SJCRH30 (cell line): ENCODE measurements at regions not wholly inside any gene's neighbourhood (a gene's known extent, or its start where the extent isn't known, plus 50 kb on each side); places are given as distances from the start of the nearest gene placed in this dataset.
"Not testable (repeated sequence)": the region's sequence is repeated elsewhere in the genome, so short reads cannot be mapped to it uniquely, and the experiment has no call there.

Experiments used
- DNase-seq, 2 experiments: peaks; one replicate each; pipeline ENCODE4 v3.0.0-alpha.2; 2015 to 2020
- H3K27ac ChIP-seq: fragments of 250-450 bp; sonication (Bioruptor Pico); 2 replicates; pipeline ENCODE4 v1.5.1; 2020; ENCODE audit warnings: mild to moderate bottlenecking, moderate library complexity
- H3K27me3 ChIP-seq: fragments of 250-450 bp; sonication (Bioruptor Pico); 2 replicates; pipeline ENCODE4 v1.5.1; 2020; ENCODE audit warnings: mild to moderate bottlenecking, moderate library complexity
- H3K36me3 ChIP-seq: fragments of 250-450 bp; sonication (Bioruptor Pico); 2 replicates; pipeline ENCODE4 v1.5.1; 2020; ENCODE audit warnings: mild to moderate bottlenecking, moderate library complexity
- H3K4me1 ChIP-seq: fragments of 250-450 bp; sonication (Bioruptor Pico); 2 replicates; pipeline ENCODE4 v1.5.1; 2020; ENCODE audit warnings: mild to moderate bottlenecking, moderate library complexity
- H3K4me3 ChIP-seq: fragments of 250-450 bp; sonication (Bioruptor Pico); 2 replicates; pipeline ENCODE4 v1.5.1; 2020; ENCODE audit warnings: mild to moderate bottlenecking, moderate library complexity
- H3K9me3 ChIP-seq: fragments of 250-450 bp; sonication (Bioruptor Pico); replicated peaks from 2 replicates; pipeline ENCODE4 v1.5.1; 2020; ENCODE audit warnings: mild to moderate bottlenecking, moderate library complexity

GRCh38 chr15:91356083-91356482 lies 256.0 kb downstream of the SV2B start:
- H3K9me3 ChIP-seq: no peaks in the 10 kb centered on the region
- H3K27ac ChIP-seq: no peak overlapping the region
- H3K4me1 ChIP-seq: no peaks in the 10 kb centered on the region
- H3K36me3 ChIP-seq: no peaks in the 10 kb centered on the region
- H3K4me3 ChIP-seq: no peak overlapping the region
- no peaks in the 10 kb centered on the region for H3K27me3 ChIP-seq
- no peak for DNase-seq

- DNase-seq: no peak
- Histone ChIP-seq H3K27me3 (no peaks in the 10 kb centered on the region), H3K9me3 (no peaks in the 10 kb centered on the region), H3K4me3 (no peak overlapping the region), H3K27ac (no peak overlapping the region), H3K4me1 (no peaks in the 10 kb centered on the region), H3K36me3 (no peaks in the 10 kb centered on the region)
Measured at GRCh38 chr15:91357011-91357410, 257.0 kb downstream of the SV2B start.

GRCh38 chr15:91357486-91357885 lies 257.4 kb downstream of the SV2B start:
- Histone ChIP-seq H3K4me3 (no peak overlapping the region), H3K4me1 (no peaks in the 10 kb centered on the region), H3K36me3 (no peaks in the 10 kb centered on the region), H3K27ac (no peak overlapping the region), H3K9me3 (no peaks in the 10 kb centered on the region), H3K27me3 (no peaks in the 10 kb centered on the region)
- DNase-seq: no peak

DNA sequence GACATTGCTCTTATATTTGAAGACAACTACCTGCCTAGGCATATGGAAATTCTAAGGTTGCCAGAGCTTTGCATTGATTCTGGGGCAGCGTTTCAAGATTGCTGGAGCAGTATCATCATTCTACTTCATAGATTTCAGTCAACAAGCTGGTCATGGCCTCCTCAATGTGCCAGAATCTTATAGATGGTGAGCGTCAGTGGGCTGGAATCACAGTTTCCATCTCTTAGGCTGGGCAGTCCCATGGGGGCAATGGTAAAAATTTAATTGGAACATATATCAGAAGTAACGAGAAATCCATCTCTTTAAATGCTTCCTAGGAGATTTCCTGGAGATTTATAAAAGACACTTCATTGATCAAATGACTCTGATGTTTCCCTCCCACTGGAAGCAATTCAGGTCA lies 258.3 kb downstream of the SV2B start:
- Histone ChIP-seq H3K27ac (no peak overlapping the region), H3K4me3 (no peak overlapping the region), H3K27me3 (no peaks in the 10 kb centered on the region), H3K4me1 (no peaks in the 10 kb centered on the region), H3K9me3 (no peaks in the 10 kb centered on the region), H3K36me3 (no peaks in the 10 kb centered on the region)
- DNase-seq: no peak

DNA sequence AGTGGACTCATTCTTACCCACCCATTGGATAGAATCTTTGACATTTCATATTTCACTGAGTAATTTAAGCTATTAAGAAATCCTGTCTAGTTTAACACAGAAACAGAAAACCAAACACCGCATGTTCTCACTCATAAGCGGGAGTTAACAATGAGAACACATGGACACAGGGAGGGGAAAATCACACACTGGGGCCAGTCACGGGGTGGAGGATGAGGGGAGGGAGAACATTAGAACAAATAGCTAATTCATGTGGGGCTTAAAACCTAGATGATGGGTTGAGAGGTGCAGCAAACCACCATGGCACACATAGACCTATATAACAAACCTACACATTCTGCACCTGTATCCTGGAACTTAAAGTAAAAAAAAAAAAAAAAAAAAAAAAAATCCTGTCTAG lies 261.6 kb downstream of the SV2B start:
- not testable (repeated sequence) for H3K27me3 ChIP-seq, H3K4me1 ChIP-seq, H3K36me3 ChIP-seq, H3K4me3 ChIP-seq, H3K9me3 ChIP-seq, DNase-seq, H3K27ac ChIP-seq

GRCh38 chr15:91366111-91366510 lies 266.1 kb downstream of the SV2B start:
- H3K4me1 ChIP-seq: no peaks in the 10 kb centered on the region
- 0 out of 2 replicates have a peak, but pooled peaks cover 3% of the 10 kb centered on the region for H3K27me3 ChIP-seq
- no peak for DNase-seq
- no peak overlapping the region for H3K27ac ChIP-seq
- H3K36me3 ChIP-seq: no peaks in the 10 kb centered on the region
- H3K4me3 ChIP-seq: no peak overlapping the region
- H3K9me3 ChIP-seq: no peaks in the 10 kb centered on the region

DNA sequence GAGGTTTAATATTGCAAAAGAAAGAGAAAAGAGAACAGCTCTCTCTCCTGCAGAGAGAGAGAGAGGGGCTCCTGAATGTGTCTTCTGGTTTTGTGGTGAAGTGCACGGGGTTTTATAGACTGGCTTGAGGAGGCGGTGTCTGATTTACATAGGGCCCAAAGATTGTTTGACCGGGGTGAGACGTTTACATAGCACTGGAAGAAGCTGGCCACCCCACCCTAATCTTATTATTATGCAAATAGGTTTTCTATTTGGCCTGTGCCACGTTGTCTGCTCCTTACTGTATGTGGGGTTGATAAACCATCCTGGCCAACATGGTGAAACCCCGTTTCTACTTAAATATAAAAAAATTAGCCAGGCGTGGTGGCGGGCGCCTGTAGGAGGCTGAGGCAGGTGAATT lies 268.6 kb downstream of the SV2B start:
- no peaks in the 10 kb centered on the region for H3K4me1 ChIP-seq
- H3K36me3 ChIP-seq: no peaks in the 10 kb centered on the region
- no peak overlapping the region for H3K4me3 ChIP-seq
- H3K27ac ChIP-seq: no peak overlapping the region
- H3K27me3 ChIP-seq: 0 out of 2 replicates have a peak, but pooled peaks cover 3% of the 10 kb centered on the region
- H3K9me3 ChIP-seq: no peaks in the 10 kb centered on the region
- no peak for DNase-seq

- Histone ChIP-seq H3K4me1 (no peaks in the 10 kb centered on the region), H3K9me3 (no peaks in the 10 kb centered on the region), H3K27me3 (0 out of 2 replicates have a peak, but pooled peaks cover 3% of the 10 kb centered on the region), H3K4me3 (no peak overlapping the region), H3K27ac (no peak overlapping the region), H3K36me3 (no peaks in the 10 kb centered on the region)
- no peak for DNase-seq
Measured at GRCh38 chr15:91369823-91370222, 269.8 kb downstream of the SV2B start.

- H3K4me1 ChIP-seq, H3K27me3 ChIP-seq, DNase-seq, H3K27ac ChIP-seq, H3K9me3 ChIP-seq, H3K4me3 ChIP-seq, H3K36me3 ChIP-seq: not testable (repeated sequence)
Measured at GRCh38 chr15:91371345-91371744, 271.3 kb downstream of the SV2B start.

DNA sequence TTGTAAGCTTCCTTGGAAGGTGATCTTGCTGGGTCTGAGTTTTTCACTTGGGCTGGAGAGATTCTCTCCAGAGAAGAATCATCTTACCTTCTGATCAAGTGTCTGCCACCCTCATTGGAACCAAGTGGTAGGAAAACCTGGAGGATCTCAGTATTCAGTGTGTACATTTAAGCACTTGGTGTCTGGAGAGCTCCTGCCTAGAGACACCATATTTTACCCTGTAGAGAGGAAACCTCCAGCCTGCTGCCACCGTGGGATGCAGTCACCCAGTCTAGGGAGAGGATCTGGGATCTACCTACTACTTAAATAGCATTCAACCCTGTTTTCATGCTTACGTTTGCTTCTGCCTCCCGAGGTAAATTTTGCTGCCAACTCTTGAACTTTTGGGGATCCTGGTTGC lies 274.3 kb downstream of the SV2B start:
- H3K27ac ChIP-seq: no peak overlapping the region
- H3K4me1 ChIP-seq: no peaks in the 10 kb centered on the region
- H3K4me3 ChIP-seq: no peak overlapping the region
- DNase-seq: no peak
- H3K27me3 ChIP-seq: peaks cover 8% of the 10 kb centered on the region; the same call in 1 of the 2 replicates
- H3K9me3 ChIP-seq: no peaks in the 10 kb centered on the region
- H3K36me3 ChIP-seq: no peaks in the 10 kb centered on the region

- H3K36me3 ChIP-seq: no peaks in the 10 kb centered on the region
- no peaks in the 10 kb centered on the region for H3K9me3 ChIP-seq
- no peak overlapping the region for H3K4me3 ChIP-seq
- H3K4me1 ChIP-seq: no peaks in the 10 kb centered on the region
- no peak for DNase-seq
- H3K27me3 ChIP-seq: peaks cover 8% of the 10 kb centered on the region; the same call in 1 of the 2 replicates
- no peak overlapping the region for H3K27ac ChIP-seq
Measured at GRCh38 chr15:91376038-91376437, 276.0 kb downstream of the SV2B start.

- DNase-seq: no peak
- Histone ChIP-seq H3K4me1 (no peaks in the 10 kb centered on the region), H3K27ac (no peak overlapping the region), H3K9me3 (no peaks in the 10 kb centered on the region), H3K27me3 (peaks cover 8% of the 10 kb centered on the region; the same call in 1 of the 2 replicates), H3K36me3 (no peaks in the 10 kb centered on the region), H3K4me3 (no peak overlapping the region)
Measured at GRCh38 chr15:91380114-91380513, 280.1 kb downstream of the SV2B start.

GRCh38 chr15:91383532-91383931 lies 283.5 kb downstream of the SV2B start:
- DNase-seq: no peak
- Histone ChIP-seq H3K9me3 (no peaks in the 10 kb centered on the region), H3K27me3 (no peaks in the 10 kb centered on the region; the same call in 1 of the 2 replicates), H3K36me3 (no peaks in the 10 kb centered on the region), H3K27ac (no peak overlapping the region), H3K4me1 (no peaks in the 10 kb centered on the region), H3K4me3 (no peak overlapping the region)

DNA sequence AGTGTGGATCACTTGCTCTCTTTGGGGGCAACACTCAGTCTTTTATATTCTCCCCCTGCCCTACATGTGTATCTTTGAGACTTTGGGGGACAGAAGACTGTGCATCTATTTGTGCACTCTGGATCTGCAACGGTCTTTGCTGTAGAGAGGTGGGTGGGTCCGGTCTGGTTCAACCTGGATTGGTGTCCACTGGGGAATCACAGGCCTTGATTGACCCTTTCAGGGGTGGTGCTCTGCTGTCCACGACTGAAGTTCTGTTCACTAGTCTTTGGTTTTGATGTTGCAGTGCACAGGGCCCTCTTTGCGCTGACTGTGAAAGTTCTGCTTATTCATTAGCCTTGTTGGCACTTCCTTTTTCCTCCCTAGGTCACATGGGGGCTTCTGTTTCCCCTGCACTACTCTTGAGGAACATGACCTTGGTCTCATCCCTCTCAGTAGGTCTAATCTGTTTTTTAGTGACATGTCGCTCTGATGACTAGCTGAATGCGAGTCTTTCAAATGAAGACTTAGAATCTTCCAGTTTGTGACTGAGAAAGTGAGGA lies 284.2 kb downstream of the SV2B start:
- Histone ChIP-seq H3K27ac (no peak overlapping the region), H3K36me3 (no peaks in the 10 kb centered on the region), H3K27me3 (no peaks in the 10 kb centered on the region; the same call in 1 of the 2 replicates), H3K9me3 (no peaks in the 10 kb centered on the region), H3K4me3 (no peak overlapping the region), H3K4me1 (no peaks in the 10 kb centered on the region)
- no peak for DNase-seq

DNA sequence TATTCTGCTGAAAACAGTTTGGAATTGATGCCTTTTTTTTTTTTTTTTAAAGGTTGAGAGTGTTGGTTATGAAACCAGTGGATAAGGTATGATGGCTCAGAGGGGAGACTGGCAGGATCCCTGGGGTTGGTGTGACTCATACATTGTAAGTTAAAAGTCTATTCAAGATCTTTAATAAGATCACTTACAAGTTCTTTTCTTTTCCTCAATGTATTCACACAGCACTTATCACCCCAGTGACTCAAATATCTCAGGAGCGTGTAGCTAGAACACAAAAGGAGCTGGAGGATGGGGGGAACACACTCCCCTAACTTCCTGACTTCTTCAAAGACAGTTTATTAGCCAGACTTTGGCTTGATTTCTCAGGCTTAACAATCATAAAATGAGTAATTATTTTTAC lies 285.3 kb downstream of the SV2B start:
- Histone ChIP-seq H3K4me3 (no peak overlapping the region), H3K27ac (no peak overlapping the region), H3K4me1 (no peaks in the 10 kb centered on the region), H3K27me3 (no peaks in the 10 kb centered on the region; the same call in 1 of the 2 replicates), H3K9me3 (no peaks in the 10 kb centered on the region), H3K36me3 (no peaks in the 10 kb centered on the region)
- DNase-seq: no peak

- Histone ChIP-seq H3K4me1 (no peaks in the 10 kb centered on the region), H3K4me3 (no peak overlapping the region), H3K27ac (no peak overlapping the region), H3K36me3 (no peaks in the 10 kb centered on the region), H3K27me3 (no peaks in the 10 kb centered on the region), H3K9me3 (no peaks in the 10 kb centered on the region)
- no peak for DNase-seq
Measured at GRCh38 chr15:91393186-91393585, 293.1 kb downstream of the SV2B start.
